A673 (cell line): ENCODE measurements at regions not wholly inside any gene's neighbourhood (a gene's known extent, or its start where the extent isn't known, plus 50 kb on each side); places are given as distances from the start of the nearest gene placed in this dataset.

Experiments used
- CTCF ChIP-seq: fragments of 300-800, 200-600 bp; sonication (generic); conservative IDR thresholded peaks from 2 replicates; pipeline ENCODE4 v1.5.1; 2017; ENCODE audit warnings: low read depth, mild to moderate bottlenecking, antibody characterized with exemption, low read length, moderate library complexity, mixed read lengths
- EZH2 ChIP-seq: fragments of 200-600 bp; sonication (generic); IDR thresholded peaks from 2 replicates; pipeline ENCODE4 v1.6.1; 2017; ENCODE audit warnings: borderline replicate concordance, low read depth, mild to moderate bottlenecking, mixed read lengths, antibody characterized with exemption, low read length; ENCODE audit not compliant: poor library complexity, severe bottlenecking

- no peak for TF ChIP-seq CTCF
- no peak for TF ChIP-seq EZH2
These were observed 768.6 kb downstream of the ZPLD1 start for GRCh38 chr3:103203441-103203840.
